Peyer's patch (tissue), 4 donors: ENCODE measurements at regions not wholly inside any gene's neighbourhood (a gene's known extent, or its start where the extent isn't known, plus 50 kb on each side); places are given as distances from the start of the nearest gene placed in this dataset.

Experiments used
- CTCF ChIP-seq, 6 experiments: fragments of 450-650 bp in 4 of 6; fragments of 200-600 bp in 2 of 6; sonication (generic) in 1 of 6; IDR thresholded peaks; one replicate each; pipeline ENCODE4 v1.5.1; 2017 to 2019; ENCODE audit warnings: antibody characterized with exemption in 6 of 6, mild to moderate bottlenecking in 3 of 6, moderate library complexity in 1 of 6
- POLR2A ChIP-seq, 2 donors: fragments of 450-650 bp; IDR thresholded peaks; one replicate each; pipeline ENCODE4 v1.5.1; 2017; ENCODE audit warnings: antibody characterized with exemption in 2 of 2, mild to moderate bottlenecking in 2 of 2, moderate library complexity in 2 of 2

GRCh38 chrX:46034868-46035267 is 510.4 kb downstream of the ZNF674 start:
- TF ChIP-seq POLR2A (IDR thresholded peaks at IDR 0.05) (no peak), CTCF (IDR thresholded peaks at IDR 0.05) (no peak)
